H9 (cell line): ENCODE measurements at regions not wholly inside any gene's neighbourhood (a gene's known extent, or its start where the extent isn't known, plus 50 kb on each side); places are given as distances from the start of the nearest gene placed in this dataset.

Experiments
- DNase-seq: peaks from one replicate; pipeline ENCODE4 v3.0.0-alpha.2; 2017
- H2AFZ ChIP-seq: one replicate; pipeline ENCODE4 v1.6.1; 2013; ENCODE audit warnings: mild to moderate bottlenecking, low read length, control low read depth, moderate library complexity
- H2AK5ac ChIP-seq: 2 replicates; pipeline ENCODE4 v1.6.1; 2013; ENCODE audit warnings: low read length, control low read depth, mixed read lengths; ENCODE audit not compliant: insufficient read length
- H2BK120ac ChIP-seq: one replicate; pipeline ENCODE4 v1.6.1; 2013; ENCODE audit warnings: low read depth, mild to moderate bottlenecking, low read length, control low read depth, inconsistent platforms; ENCODE audit not compliant: poor library complexity, severe bottlenecking
- H2BK12ac ChIP-seq: 2 replicates; pipeline ENCODE4 v1.6.1; 2013; ENCODE audit warnings: low read length, control low read depth, mixed read lengths, low read depth; ENCODE audit not compliant: insufficient read length
- H2BK15ac ChIP-seq: 2 replicates; pipeline ENCODE4 v1.6.1; 2013; ENCODE audit warnings: low read depth, low read length, control low read depth
- H2BK20ac ChIP-seq: one replicate; pipeline ENCODE4 v1.6.1; 2013; ENCODE audit warnings: low read depth, mild to moderate bottlenecking, low read length, control low read depth, inconsistent platforms; ENCODE audit not compliant: poor library complexity, severe bottlenecking
- H2BK5ac ChIP-seq: 2 replicates; pipeline ENCODE4 v1.6.1; 2013; ENCODE audit warnings: low read length, control low read depth, mixed read lengths; ENCODE audit not compliant: insufficient read length
- H3K14ac ChIP-seq: 2 replicates; pipeline ENCODE4 v1.6.1; 2013; ENCODE audit warnings: low read length, control low read depth; ENCODE audit not compliant: insufficient read depth
- H3K18ac ChIP-seq: 2 replicates; pipeline ENCODE4 v1.6.1; 2013; ENCODE audit warnings: low read depth, mild to moderate bottlenecking, mixed read lengths, low read length, control low read depth; ENCODE audit not compliant: insufficient read length
- H3K23ac ChIP-seq: 2 replicates; pipeline ENCODE4 v1.6.1; 2013; ENCODE audit warnings: low read length, control low read depth, mixed read lengths, low read depth; ENCODE audit not compliant: insufficient read length
- H3K23me2 ChIP-seq: 2 replicates; pipeline ENCODE4 v1.6.1; 2013; ENCODE audit warnings: low read depth, mild to moderate bottlenecking, mixed read lengths, low read length, control low read depth; ENCODE audit not compliant: insufficient read length, poor library complexity, severe bottlenecking
- H3K27ac ChIP-seq: 2 replicates; pipeline ENCODE4 v1.5.1; 2013; ENCODE audit warnings: low read length, control low read depth, mixed read lengths, low read depth; ENCODE audit not compliant: insufficient read length
- H3K27me3 ChIP-seq: 2 replicates; pipeline ENCODE4 v1.6.1; 2013; ENCODE audit warnings: low read length, control low read depth, inconsistent platforms; ENCODE audit not compliant: insufficient read depth
- H3K4ac ChIP-seq: 2 replicates; pipeline ENCODE4 v1.6.1; 2013; ENCODE audit warnings: low read depth, mild to moderate bottlenecking, control low read depth, inconsistent platforms, low read length, moderate library complexity
- H3K4me1 ChIP-seq: 2 replicates; pipeline ENCODE4 v1.6.1; 2013; ENCODE audit warnings: low read length, control low read depth, inconsistent platforms; ENCODE audit not compliant: insufficient read depth
- H3K4me2 ChIP-seq: 2 replicates; pipeline ENCODE4 v1.6.1; 2013; ENCODE audit warnings: low read length, control low read depth, mixed read lengths; ENCODE audit not compliant: insufficient read length, insufficient read depth
- H3K56ac ChIP-seq: 2 replicates; pipeline ENCODE4 v1.6.1; 2013; ENCODE audit warnings: low read depth, mild to moderate bottlenecking, mixed read lengths, low read length, control low read depth; ENCODE audit not compliant: insufficient read length
- H3K79me1 ChIP-seq: 2 replicates; pipeline ENCODE4 v1.6.1; 2013; ENCODE audit warnings: low read depth, mild to moderate bottlenecking, moderate library complexity, low read length, control low read depth, inconsistent platforms; ENCODE audit not compliant: insufficient read depth, poor library complexity, severe bottlenecking
- H3K79me2 ChIP-seq: 2 replicates; pipeline ENCODE4 v1.6.1; 2013; ENCODE audit warnings: low read length, control low read depth, inconsistent platforms; ENCODE audit not compliant: insufficient read depth
- H3K9ac ChIP-seq: 2 replicates; pipeline ENCODE4 v1.6.1; 2013; ENCODE audit warnings: low read length, control low read depth, mixed read lengths; ENCODE audit not compliant: insufficient read length; ENCODE audit errors: extremely low read depth
- H3K9me3 ChIP-seq: one replicate; pipeline ENCODE4 v1.6.1; 2013; ENCODE audit warnings: low read depth, low read length, inconsistent platforms; ENCODE audit not compliant: control insufficient read depth
- H3T11ph ChIP-seq: one replicate; pipeline ENCODE4 v1.6.1; 2013; ENCODE audit warnings: mild to moderate bottlenecking, low read length, control low read depth, inconsistent platforms
- H4K20me1 ChIP-seq: one replicate; pipeline ENCODE4 v1.6.1; 2013; ENCODE audit not compliant: control insufficient read depth, insufficient read length, insufficient read depth
- H4K5ac ChIP-seq: 2 replicates; pipeline ENCODE4 v1.6.1; 2013; ENCODE audit warnings: low read depth, mild to moderate bottlenecking, mixed read lengths, low read length, control low read depth; ENCODE audit not compliant: insufficient read length
- H4K8ac ChIP-seq: replicated peaks from 2 replicates; pipeline ENCODE4 v1.6.1; 2013; ENCODE audit warnings: low read length, control low read depth, mixed read lengths, low read depth; ENCODE audit not compliant: insufficient read length
- H4K91ac ChIP-seq: 2 replicates; pipeline ENCODE4 v1.6.1; 2013; ENCODE audit warnings: low read depth, mild to moderate bottlenecking, moderate library complexity, mixed read lengths, low read length, control low read depth; ENCODE audit not compliant: insufficient read length
- H3K27ac Mint-ChIP-seq, 3 experiments: 2 replicates in 2 of 3; 3 replicates in 1 of 3; pipeline ENCODE4 v1.8.0; 2020 to 2021; ENCODE audit warnings: mixed read lengths in 3 of 3, mild to moderate bottlenecking in 1 of 3, moderate library complexity in 1 of 3
- H3K27me3 Mint-ChIP-seq: 2 replicates; pipeline ENCODE4 v1.8.0; 2021; ENCODE audit warnings: low read depth, mild to moderate bottlenecking, moderate library complexity, mixed read lengths
- H3K36me3 Mint-ChIP-seq, 3 experiments: 2 replicates in 2 of 3; 3 replicates in 1 of 3; pipeline ENCODE4 v1.8.0; 2020 to 2021; ENCODE audit warnings: low read depth in 3 of 3, mixed read lengths in 3 of 3; ENCODE audit not compliant: insufficient read depth in 1 of 3
- H3K4me1 Mint-ChIP-seq, 2 experiments: 2 replicates each; pipeline ENCODE4 v1.8.0; 2020; ENCODE audit warnings: mixed read lengths in 2 of 2
- H3K4me3 Mint-ChIP-seq, 2 experiments: 2 replicates in 1 of 2; 3 replicates in 1 of 2; pipeline ENCODE4 v1.8.0; 2020 to 2021; ENCODE audit warnings: mild to moderate bottlenecking in 2 of 2, mixed read lengths in 2 of 2, moderate library complexity in 1 of 2
- H3K9me3 Mint-ChIP-seq, 2 experiments: 2 replicates in 1 of 2; 3 replicates in 1 of 2; pipeline ENCODE4 v1.8.0; 2020; ENCODE audit warnings: mild to moderate bottlenecking in 2 of 2, mixed read lengths in 2 of 2, moderate library complexity in 1 of 2
- CTCF ChIP-seq: fragments of 200-600 bp; sonication (generic); conservative IDR thresholded peaks from 3 replicates; pipeline ENCODE4 v1.8.0; 2021; ENCODE audit warnings: antibody characterized with exemption, mild to moderate bottlenecking
- WGBS: extraction: QIAGEN DNeasy Blood & Tissue Kit; methylation state at CpG from one replicate; pipeline ENCODE4 v1.1.7; 2013; ENCODE audit warnings: missing lambda C conversion rate, low lambda C conversion rate, mixed read lengths; ENCODE audit not compliant: insufficient read length; ENCODE audit errors: extremely low coverage; 5-methylcytosine and 5-hydroxymethylcytosine counted together

- Mint-ChIP-seq H3K27me3 (no peaks in the 10 kb centered on the region), H3K9me3 (no peaks in the 10 kb centered on the region), H3K36me3 (no peaks in the 10 kb centered on the region), H3K4me3 (no peak overlapping the region), H3K27ac (no peak overlapping the region), H3K4me1 (peaks cover 0 to 11% of the 10 kb centered on the region in 2 experiments; a peak in 2 of 4 replicates)
- H2BK20ac ChIP-seq = no peak overlapping the region
- no peaks in the 10 kb centered on the region for H4K20me1 ChIP-seq
- no peaks in the 10 kb centered on the region for H3K4me1 ChIP-seq
- no peak overlapping the region for H2AFZ ChIP-seq
- no peak overlapping the region for H2AK5ac ChIP-seq
- no peak overlapping the region for H2BK15ac ChIP-seq
- no peaks in the 10 kb centered on the region for H3K79me2 ChIP-seq
- no peak for TF ChIP-seq CTCF
- no peak overlapping the region for H3K9ac ChIP-seq
- no peaks in the 10 kb centered on the region for H3K23me2 ChIP-seq
- H3K18ac ChIP-seq = no peak overlapping the region
- H3K9me3 ChIP-seq = no peaks in the 10 kb centered on the region
- no peak overlapping the region for H3T11ph ChIP-seq
- H3K14ac ChIP-seq = no peak overlapping the region
- no peak overlapping the region for H4K5ac ChIP-seq
- H2BK12ac ChIP-seq = no peak overlapping the region
- H3K27me3 ChIP-seq = no peaks in the 10 kb centered on the region
- no peak for DNase-seq
- H3K79me1 ChIP-seq = no peaks in the 10 kb centered on the region
- H3K23ac ChIP-seq = no peak overlapping the region
- no peak overlapping the region for H3K56ac ChIP-seq
- no peak overlapping the region for H2BK120ac ChIP-seq
- no peak overlapping the region for H2BK5ac ChIP-seq
- H3K4ac ChIP-seq = no peak overlapping the region
- no CpG with 5 or more reads among the region's 12 CpGs for WGBS
- no peak overlapping the region for H3K27ac ChIP-seq
- H4K8ac ChIP-seq = no peak overlapping the region
- no peak overlapping the region for H3K4me2 ChIP-seq
- H4K91ac ChIP-seq = no peak overlapping the region
These were observed 57.1 kb upstream of the GATA5 start for GRCh38 chr20:62532921-62533320.
